RWPE1 (cell line): ENCODE measurements at regions not wholly inside any gene's neighbourhood (a gene's known extent, or its start where the extent isn't known, plus 50 kb on each side); places are given as distances from the start of the nearest gene placed in this dataset.

Experiments
- CTCF ChIA-PET: fragments of 350-600 bp; sonication (Branson Sonifier 250); formaldehyde crosslinking; extraction: SDS; loops from one replicate; lab custom pipeline; 2021; lab: Yijun Ruan, JAX
- POLR2A ChIA-PET: fragments of 400-600 bp; formaldehyde crosslinking; extraction: SDS; loops from one replicate; lab custom pipeline; 2020; ENCODE audit warnings: antibody characterized with exemption; ENCODE audit not compliant: low non-redundant PET; lab: Yijun Ruan, JAX
- DNase-seq: peaks from one replicate; pipeline ENCODE4 v3.0.0; 2012; ENCODE audit warnings: low spot score
- H3K27ac ChIP-seq: fragments of 450-650 bp; 2 replicates; pipeline ENCODE4 v1.5.1; 2017
- TF ChIP-seq, protein P1 (sequence below): fragments of 450-650 bp; conservative IDR thresholded peaks from 2 replicates; pipeline ENCODE4 v1.5.1; 2017; ENCODE audit warnings: low read depth, mild to moderate bottlenecking

DNA sequence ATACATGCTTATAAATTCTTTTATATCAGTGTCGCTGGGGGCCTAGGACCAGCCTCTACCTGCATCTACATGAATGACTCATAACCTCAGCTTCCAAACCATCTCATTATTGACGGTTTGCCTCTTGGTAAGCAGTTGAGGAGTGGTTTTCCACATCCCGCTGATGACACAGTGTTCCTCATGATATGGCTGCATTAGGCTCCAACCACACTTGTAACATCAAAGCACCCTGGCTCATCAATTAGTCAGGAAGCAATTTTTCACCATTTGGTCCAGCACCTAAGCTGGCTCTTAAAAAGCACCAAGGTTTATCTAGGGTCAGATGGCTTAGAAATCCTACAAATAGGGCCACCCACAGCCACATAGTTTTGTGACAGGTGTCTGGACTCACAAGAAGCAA lies 402.4 kb downstream of the ARHGEF28 start:
- H3K27ac ChIP-seq = no peak overlapping the region
- ChIA-PET CTCF (interaction anchor here (0.6 to 0.9 kb wide), 4 partner anchors 8 to 141 kb away, joined by 3 to 4 read pairs (median 4); no protein-coding TSS in a partner anchor), POLR2A (no interaction called here)
- DNase-seq = peak; percentile 83
- TF ChIP-seq, protein P1, sequence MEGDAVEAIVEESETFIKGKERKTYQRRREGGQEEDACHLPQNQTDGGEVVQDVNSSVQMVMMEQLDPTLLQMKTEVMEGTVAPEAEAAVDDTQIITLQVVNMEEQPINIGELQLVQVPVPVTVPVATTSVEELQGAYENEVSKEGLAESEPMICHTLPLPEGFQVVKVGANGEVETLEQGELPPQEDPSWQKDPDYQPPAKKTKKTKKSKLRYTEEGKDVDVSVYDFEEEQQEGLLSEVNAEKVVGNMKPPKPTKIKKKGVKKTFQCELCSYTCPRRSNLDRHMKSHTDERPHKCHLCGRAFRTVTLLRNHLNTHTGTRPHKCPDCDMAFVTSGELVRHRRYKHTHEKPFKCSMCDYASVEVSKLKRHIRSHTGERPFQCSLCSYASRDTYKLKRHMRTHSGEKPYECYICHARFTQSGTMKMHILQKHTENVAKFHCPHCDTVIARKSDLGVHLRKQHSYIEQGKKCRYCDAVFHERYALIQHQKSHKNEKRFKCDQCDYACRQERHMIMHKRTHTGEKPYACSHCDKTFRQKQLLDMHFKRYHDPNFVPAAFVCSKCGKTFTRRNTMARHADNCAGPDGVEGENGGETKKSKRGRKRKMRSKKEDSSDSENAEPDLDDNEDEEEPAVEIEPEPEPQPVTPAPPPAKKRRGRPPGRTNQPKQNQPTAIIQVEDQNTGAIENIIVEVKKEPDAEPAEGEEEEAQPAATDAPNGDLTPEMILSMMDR = no peak

DNA sequence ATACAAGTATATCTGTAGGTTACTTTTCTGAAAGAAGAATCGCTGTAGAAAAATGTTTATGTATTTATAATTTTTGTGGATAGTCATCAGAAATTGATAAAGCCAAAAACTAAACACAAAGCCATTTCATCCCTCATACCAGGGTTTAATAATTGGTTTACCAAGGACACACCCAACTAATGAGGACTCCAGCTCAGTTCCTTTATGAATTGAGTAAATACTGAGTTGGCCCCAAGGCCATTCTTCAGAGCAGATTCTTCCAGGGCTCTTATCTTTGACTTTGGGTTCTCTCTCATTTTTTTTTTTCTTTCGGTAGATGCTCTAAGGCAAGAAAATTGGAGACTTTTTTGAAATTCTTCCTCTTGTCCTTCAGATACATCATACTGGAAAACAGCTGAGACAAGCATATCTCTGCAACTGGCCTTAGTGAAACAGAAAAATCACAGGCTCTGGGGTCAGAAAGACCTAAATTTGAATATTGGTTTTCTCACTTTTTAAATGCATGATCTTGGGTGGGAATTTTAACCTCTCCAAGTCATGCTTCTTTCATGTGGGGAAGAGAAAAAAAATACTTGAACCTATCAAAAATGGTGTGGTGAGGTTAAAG lies 401.8 kb downstream of the ARHGEF28 start:
- TF ChIP-seq, protein P1 = no peak
- POLR2A ChIA-PET = no interaction called here
- no peak overlapping the region for H3K27ac ChIP-seq
- no peak for DNase-seq
- CTCF ChIA-PET = interaction anchor here (0.6 to 0.9 kb wide), 4 partner anchors 11 to 141 kb away, joined by 3 to 4 read pairs (median 4); no protein-coding TSS in a partner anchor

DNA sequence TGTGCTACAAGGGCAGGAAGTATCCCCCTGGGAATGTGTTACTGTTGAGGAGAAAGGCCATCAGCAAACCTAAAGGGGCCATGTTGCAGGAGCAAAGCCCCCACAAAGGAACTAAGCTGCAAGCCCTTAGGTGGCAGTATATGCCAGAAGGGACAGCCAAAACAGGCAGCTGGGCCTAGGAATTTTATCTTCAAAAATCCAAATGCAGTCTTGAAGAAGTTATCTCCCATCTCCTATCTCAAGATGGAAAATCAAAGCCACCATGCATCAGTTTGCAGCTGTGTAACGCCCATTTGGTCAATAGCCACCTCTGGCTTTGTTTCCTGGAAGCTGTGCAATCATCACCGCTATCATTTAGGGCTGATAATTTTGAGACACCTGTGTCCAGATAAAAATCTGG lies 400.3 kb downstream of the ARHGEF28 start:
- POLR2A ChIA-PET = no interaction called here
- CTCF ChIA-PET = interaction anchor here (0.6 kb wide), 1 partner anchor 16 kb away, joined by 3 read pairs; no protein-coding TSS in a partner anchor
- DNase-seq = no peak
- H3K27ac ChIP-seq = no peak overlapping the region
- TF ChIP-seq, protein P1 = no peak

DNA sequence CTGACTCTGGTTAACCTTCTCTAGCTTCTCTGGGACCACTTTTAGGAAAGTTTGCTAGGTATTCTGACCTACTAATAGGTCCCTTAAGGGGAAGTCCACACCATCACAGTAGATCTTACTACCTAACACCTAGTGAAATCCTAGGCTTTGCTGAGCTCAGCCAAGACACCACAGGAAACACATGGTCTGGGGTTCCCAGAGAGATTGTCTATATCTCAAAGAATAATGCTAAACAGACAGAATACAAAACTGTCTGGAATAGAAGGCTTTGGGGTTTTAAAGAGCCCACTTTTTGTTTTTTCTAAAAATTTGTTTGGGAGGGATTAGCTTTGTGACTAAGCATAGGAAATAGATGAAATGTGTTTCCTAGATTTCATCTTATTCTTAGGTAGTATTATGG lies 395.1 kb downstream of the ARHGEF28 start:
- ChIA-PET POLR2A (no interaction called here), CTCF (interaction anchor here (1.0 kb wide), 1 partner anchor 12 kb away, joined by 3 read pairs; no protein-coding TSS in a partner anchor)
- TF ChIP-seq, protein P1 = no peak
- no peak for DNase-seq
- H3K27ac ChIP-seq = no peak overlapping the region

DNA sequence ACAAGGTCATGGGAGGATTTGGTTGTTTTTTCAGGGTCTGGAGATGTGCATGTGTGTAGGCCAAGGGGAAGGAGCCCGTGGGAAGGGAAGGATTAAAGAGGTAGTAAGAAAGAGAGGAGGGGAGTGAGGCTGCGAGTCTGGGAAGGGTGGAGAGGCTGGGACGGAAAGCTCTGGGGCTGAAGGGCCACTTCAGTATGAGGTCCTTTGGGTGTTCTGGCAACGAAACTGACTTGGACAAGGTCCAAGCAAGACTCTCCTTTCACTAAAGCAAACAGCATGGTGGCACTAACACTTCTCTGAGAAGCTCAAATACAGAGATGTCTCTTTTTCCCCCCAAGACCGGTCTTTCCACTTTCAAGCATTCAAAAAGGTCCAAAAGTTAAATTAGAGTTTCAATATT lies 394.5 kb downstream of the ARHGEF28 start:
- POLR2A ChIA-PET = no interaction called here
- no peak overlapping the region for H3K27ac ChIP-seq
- TF ChIP-seq, protein P1 = no peak
- CTCF ChIA-PET = interaction anchor here (0.5 kb wide), 1 partner anchor 8 kb away, joined by 3 read pairs; no protein-coding TSS in a partner anchor
- DNase-seq = no peak

DNA sequence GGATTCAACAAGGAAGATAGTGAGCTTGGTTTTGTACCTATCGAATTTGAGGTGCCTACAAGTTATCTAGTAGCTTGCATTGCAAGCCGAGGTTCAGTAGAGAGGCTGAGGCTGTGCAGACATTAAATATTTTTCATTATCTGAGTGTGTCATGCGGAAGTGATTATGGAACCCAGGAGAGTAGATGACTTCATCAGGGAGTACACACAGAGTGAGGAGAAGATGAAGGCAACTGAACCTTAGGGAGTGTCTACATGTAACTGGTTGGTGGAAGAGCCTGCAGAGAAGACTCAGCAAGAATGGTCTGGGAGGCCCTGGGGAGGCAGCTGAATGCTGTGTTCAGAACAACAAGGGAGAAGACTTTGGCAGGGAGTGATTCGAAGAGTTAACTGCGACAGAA lies 393.9 kb downstream of the ARHGEF28 start:
- ChIA-PET CTCF (interaction anchor here (0.5 kb wide), 1 partner anchor 9 kb away, joined by 3 read pairs; no protein-coding TSS in a partner anchor), POLR2A (no interaction called here)
- H3K27ac ChIP-seq = no peak overlapping the region
- no peak for DNase-seq
- TF ChIP-seq, protein P1 = no peak
